H9 (cell line): ENCODE measurements at regions not wholly inside any gene's neighbourhood (a gene's known extent, or its start where the extent isn't known, plus 50 kb on each side); places are given as distances from the start of the nearest gene placed in this dataset.

Experiments
- DNase-seq: peaks from one replicate; pipeline ENCODE4 v3.0.0-alpha.2; 2017
- H2AFZ ChIP-seq: one replicate; pipeline ENCODE4 v1.6.1; 2013; ENCODE audit warnings: mild to moderate bottlenecking, low read length, control low read depth, moderate library complexity
- H2AK5ac ChIP-seq: 2 replicates; pipeline ENCODE4 v1.6.1; 2013; ENCODE audit warnings: low read length, control low read depth, mixed read lengths; ENCODE audit not compliant: insufficient read length
- H2BK120ac ChIP-seq: one replicate; pipeline ENCODE4 v1.6.1; 2013; ENCODE audit warnings: low read depth, mild to moderate bottlenecking, low read length, control low read depth, inconsistent platforms; ENCODE audit not compliant: poor library complexity, severe bottlenecking
- H2BK12ac ChIP-seq: 2 replicates; pipeline ENCODE4 v1.6.1; 2013; ENCODE audit warnings: low read length, control low read depth, mixed read lengths, low read depth; ENCODE audit not compliant: insufficient read length
- H2BK15ac ChIP-seq: 2 replicates; pipeline ENCODE4 v1.6.1; 2013; ENCODE audit warnings: low read depth, low read length, control low read depth
- H2BK20ac ChIP-seq: one replicate; pipeline ENCODE4 v1.6.1; 2013; ENCODE audit warnings: low read depth, mild to moderate bottlenecking, low read length, control low read depth, inconsistent platforms; ENCODE audit not compliant: poor library complexity, severe bottlenecking
- H2BK5ac ChIP-seq: 2 replicates; pipeline ENCODE4 v1.6.1; 2013; ENCODE audit warnings: low read length, control low read depth, mixed read lengths; ENCODE audit not compliant: insufficient read length
- H3K14ac ChIP-seq: 2 replicates; pipeline ENCODE4 v1.6.1; 2013; ENCODE audit warnings: low read length, control low read depth; ENCODE audit not compliant: insufficient read depth
- H3K18ac ChIP-seq: 2 replicates; pipeline ENCODE4 v1.6.1; 2013; ENCODE audit warnings: low read depth, mild to moderate bottlenecking, mixed read lengths, low read length, control low read depth; ENCODE audit not compliant: insufficient read length
- H3K23ac ChIP-seq: 2 replicates; pipeline ENCODE4 v1.6.1; 2013; ENCODE audit warnings: low read length, control low read depth, mixed read lengths, low read depth; ENCODE audit not compliant: insufficient read length
- H3K23me2 ChIP-seq: 2 replicates; pipeline ENCODE4 v1.6.1; 2013; ENCODE audit warnings: low read depth, mild to moderate bottlenecking, mixed read lengths, low read length, control low read depth; ENCODE audit not compliant: insufficient read length, poor library complexity, severe bottlenecking
- H3K27ac ChIP-seq: 2 replicates; pipeline ENCODE4 v1.5.1; 2013; ENCODE audit warnings: low read length, control low read depth, mixed read lengths, low read depth; ENCODE audit not compliant: insufficient read length
- H3K27me3 ChIP-seq: 2 replicates; pipeline ENCODE4 v1.6.1; 2013; ENCODE audit warnings: low read length, control low read depth, inconsistent platforms; ENCODE audit not compliant: insufficient read depth
- H3K4ac ChIP-seq: 2 replicates; pipeline ENCODE4 v1.6.1; 2013; ENCODE audit warnings: low read depth, mild to moderate bottlenecking, control low read depth, inconsistent platforms, low read length, moderate library complexity
- H3K4me1 ChIP-seq: 2 replicates; pipeline ENCODE4 v1.6.1; 2013; ENCODE audit warnings: low read length, control low read depth, inconsistent platforms; ENCODE audit not compliant: insufficient read depth
- H3K4me2 ChIP-seq: 2 replicates; pipeline ENCODE4 v1.6.1; 2013; ENCODE audit warnings: low read length, control low read depth, mixed read lengths; ENCODE audit not compliant: insufficient read length, insufficient read depth
- H3K56ac ChIP-seq: 2 replicates; pipeline ENCODE4 v1.6.1; 2013; ENCODE audit warnings: low read depth, mild to moderate bottlenecking, mixed read lengths, low read length, control low read depth; ENCODE audit not compliant: insufficient read length
- H3K79me1 ChIP-seq: 2 replicates; pipeline ENCODE4 v1.6.1; 2013; ENCODE audit warnings: low read depth, mild to moderate bottlenecking, moderate library complexity, low read length, control low read depth, inconsistent platforms; ENCODE audit not compliant: insufficient read depth, poor library complexity, severe bottlenecking
- H3K79me2 ChIP-seq: 2 replicates; pipeline ENCODE4 v1.6.1; 2013; ENCODE audit warnings: low read length, control low read depth, inconsistent platforms; ENCODE audit not compliant: insufficient read depth
- H3K9ac ChIP-seq: 2 replicates; pipeline ENCODE4 v1.6.1; 2013; ENCODE audit warnings: low read length, control low read depth, mixed read lengths; ENCODE audit not compliant: insufficient read length; ENCODE audit errors: extremely low read depth
- H3K9me3 ChIP-seq: one replicate; pipeline ENCODE4 v1.6.1; 2013; ENCODE audit warnings: low read depth, low read length, inconsistent platforms; ENCODE audit not compliant: control insufficient read depth
- H3T11ph ChIP-seq: one replicate; pipeline ENCODE4 v1.6.1; 2013; ENCODE audit warnings: mild to moderate bottlenecking, low read length, control low read depth, inconsistent platforms
- H4K20me1 ChIP-seq: one replicate; pipeline ENCODE4 v1.6.1; 2013; ENCODE audit not compliant: control insufficient read depth, insufficient read length, insufficient read depth
- H4K5ac ChIP-seq: 2 replicates; pipeline ENCODE4 v1.6.1; 2013; ENCODE audit warnings: low read depth, mild to moderate bottlenecking, mixed read lengths, low read length, control low read depth; ENCODE audit not compliant: insufficient read length
- H4K8ac ChIP-seq: replicated peaks from 2 replicates; pipeline ENCODE4 v1.6.1; 2013; ENCODE audit warnings: low read length, control low read depth, mixed read lengths, low read depth; ENCODE audit not compliant: insufficient read length
- H4K91ac ChIP-seq: 2 replicates; pipeline ENCODE4 v1.6.1; 2013; ENCODE audit warnings: low read depth, mild to moderate bottlenecking, moderate library complexity, mixed read lengths, low read length, control low read depth; ENCODE audit not compliant: insufficient read length
- H3K27ac Mint-ChIP-seq, 3 experiments: 2 replicates in 2 of 3; 3 replicates in 1 of 3; pipeline ENCODE4 v1.8.0; 2020 to 2021; ENCODE audit warnings: mixed read lengths in 3 of 3, mild to moderate bottlenecking in 1 of 3, moderate library complexity in 1 of 3
- H3K27me3 Mint-ChIP-seq: 2 replicates; pipeline ENCODE4 v1.8.0; 2021; ENCODE audit warnings: low read depth, mild to moderate bottlenecking, moderate library complexity, mixed read lengths
- H3K36me3 Mint-ChIP-seq, 3 experiments: 2 replicates in 2 of 3; 3 replicates in 1 of 3; pipeline ENCODE4 v1.8.0; 2020 to 2021; ENCODE audit warnings: low read depth in 3 of 3, mixed read lengths in 3 of 3; ENCODE audit not compliant: insufficient read depth in 1 of 3
- H3K4me1 Mint-ChIP-seq, 2 experiments: 2 replicates each; pipeline ENCODE4 v1.8.0; 2020; ENCODE audit warnings: mixed read lengths in 2 of 2
- H3K4me3 Mint-ChIP-seq, 2 experiments: 2 replicates in 1 of 2; 3 replicates in 1 of 2; pipeline ENCODE4 v1.8.0; 2020 to 2021; ENCODE audit warnings: mild to moderate bottlenecking in 2 of 2, mixed read lengths in 2 of 2, moderate library complexity in 1 of 2
- H3K9me3 Mint-ChIP-seq, 2 experiments: 2 replicates in 1 of 2; 3 replicates in 1 of 2; pipeline ENCODE4 v1.8.0; 2020; ENCODE audit warnings: mild to moderate bottlenecking in 2 of 2, mixed read lengths in 2 of 2, moderate library complexity in 1 of 2
- CTCF ChIP-seq: fragments of 200-600 bp; sonication (generic); conservative IDR thresholded peaks from 3 replicates; pipeline ENCODE4 v1.8.0; 2021; ENCODE audit warnings: antibody characterized with exemption, mild to moderate bottlenecking
- whole genome bisulfite sequencing: extraction: QIAGEN DNeasy Blood & Tissue Kit; methylation state at CpG from one replicate; pipeline ENCODE4 v1.1.7; 2013; ENCODE audit warnings: missing lambda C conversion rate, low lambda C conversion rate, mixed read lengths; ENCODE audit not compliant: insufficient read length; ENCODE audit errors: extremely low coverage; 5-methylcytosine and 5-hydroxymethylcytosine counted together

- Histone ChIP-seq H3K4me2 (no peak overlapping the region), H2AK5ac (no peak overlapping the region), H2BK20ac (no peak overlapping the region), H2BK5ac (no peak overlapping the region), H3K27ac (no peak overlapping the region), H3K79me1 (no peaks in the 10 kb centered on the region), H3K18ac (no peak overlapping the region), H4K91ac (no peak overlapping the region), H3K4ac (no peak overlapping the region), H3K27me3 (no peaks in the 10 kb centered on the region), H4K5ac (no peak overlapping the region), H3K4me1 (no peaks in the 10 kb centered on the region), H3K9ac (no peak overlapping the region), H4K20me1 (no peaks in the 10 kb centered on the region), H3T11ph (no peak overlapping the region), H2BK12ac (no peak overlapping the region), H3K23ac (no peak overlapping the region), H2AFZ (no peak overlapping the region), H2BK15ac (no peak overlapping the region), H3K23me2 (no peaks in the 10 kb centered on the region), H3K14ac (no peak overlapping the region), H3K79me2 (no peaks in the 10 kb centered on the region), H2BK120ac (no peak overlapping the region), H4K8ac (no peak overlapping the region), H3K56ac (no peak overlapping the region), H3K9me3 (no peaks in the 10 kb centered on the region)
- H3K36me3 Mint-ChIP-seq, result no peaks in the 10 kb centered on the region
- H3K4me1 Mint-ChIP-seq, result no peaks in the 10 kb centered on the region
- TF ChIP-seq CTCF, result no peak
- H3K9me3 Mint-ChIP-seq, result no peaks in the 10 kb centered on the region
- H3K27me3 Mint-ChIP-seq, result no peaks in the 10 kb centered on the region
- WGBS, result no CpG with 5 or more reads among the region's 1 CpG
- no peak for DNase-seq
- no peak overlapping the region for H3K27ac Mint-ChIP-seq
- no peak overlapping the region for H3K4me3 Mint-ChIP-seq
Measured at GRCh38 chr6:100246206-100246605, 218.5 kb downstream of the SIM1 start.
